ENCODE measurements at regions not wholly inside any gene's neighbourhood (a gene's known extent, or its start where the extent isn't known, plus 50 kb on each side); places are given as distances from the start of the nearest gene placed in this dataset.

- intact Hi-C loops (cut with micrococcal nuclease; ENCODE audit: unreplicated experiment), result loop anchor here (1.0 kb wide), 1 partner anchor 26 kb away; no protein-coding TSS in a partner anchor
- H2AFZ ChIP-seq, result no peak overlapping the region
- H3K27ac ChIP-seq, result no peak overlapping the region
- H3K4me2 ChIP-seq, result no peak overlapping the region
- BruUV-seq (replicated peaks), result no TSS peak
- H3K27me3 ChIP-seq (ENCODE audit: insufficient read depth, low read depth), result no peaks in the 10 kb centered on the region
- TF ChIP-seq CTCF (conservative IDR thresholded peaks at IDR 0.05) (no peak), EZH2 (IDR thresholded peaks at IDR 0.05; ENCODE audit: low read depth) (no peak)
- CTCF ChIA-PET, result no interaction called here
- H3K4me1 ChIP-seq (replicated peaks; ENCODE audit: insufficient read depth), result no peaks in the 10 kb centered on the region
- H3K9me2 ChIP-seq (ENCODE audit: insufficient read depth), result no peaks in the 10 kb centered on the region
- no peaks in the 10 kb centered on the region for H3K36me3 ChIP-seq (ENCODE audit: low read depth)
- POLR2A ChIA-PET (ENCODE audit: unreplicated experiment), result no interaction called here
- no peaks in the 10 kb centered on the region for H4K20me1 ChIP-seq (ENCODE audit: insufficient read depth)
- no peaks in the 10 kb centered on the region for H3K9me3 ChIP-seq (ENCODE audit: insufficient read depth, low read depth)
- H3F3A ChIP-seq (ENCODE audit: insufficient read depth, low read depth), result no peaks in the 10 kb centered on the region
- no peak for DNase-seq
- no peak overlapping the region for H3K4me3 ChIP-seq
- no peaks in the 10 kb centered on the region for H3K79me2 ChIP-seq (ENCODE audit: low read depth)
Measured at GRCh38 chr2:193112986-193113385, 918.3 kb upstream of the TMEFF2 start.

DNA sequence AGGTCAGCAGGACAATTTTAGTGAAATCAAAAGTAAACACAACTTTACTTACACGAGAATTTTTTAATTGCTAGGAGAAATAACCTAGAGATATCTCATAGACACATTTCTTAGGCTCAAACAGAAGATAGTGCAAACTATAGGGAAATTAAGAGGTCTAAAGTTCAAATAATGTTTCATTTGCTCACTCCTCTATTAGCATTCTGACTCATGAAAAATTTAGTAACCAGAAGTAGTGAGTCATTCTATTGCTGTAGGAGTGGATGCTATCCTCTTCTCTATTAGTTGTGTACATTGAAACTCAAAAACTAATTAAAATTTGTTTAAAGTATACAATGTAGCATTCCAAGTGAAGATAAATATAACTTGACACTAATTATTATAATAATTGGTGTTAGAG, 908.3 kb upstream of the TMEFF2 start:
- CTCF ChIA-PET, result no interaction called here

DNA sequence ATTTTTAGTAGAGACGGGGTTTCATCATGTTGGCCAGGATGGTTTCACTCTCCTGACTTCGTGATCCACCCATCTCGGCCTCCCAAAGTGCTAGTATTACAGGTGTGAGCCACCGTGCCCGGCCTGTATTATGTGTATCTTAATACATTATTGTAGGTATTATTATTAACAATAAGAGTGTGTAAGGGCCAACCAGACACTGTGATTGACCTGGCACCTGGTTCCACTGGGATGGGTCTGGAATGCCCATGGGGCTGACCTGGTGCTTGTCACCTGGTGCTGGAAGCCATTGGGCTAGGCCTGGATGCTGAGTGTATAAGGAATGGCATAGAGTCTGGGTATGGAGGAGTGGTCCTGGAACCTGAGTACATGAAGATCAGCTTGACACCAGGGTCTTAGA, 906.9 kb upstream of the TMEFF2 start:
- TF ChIP-seq CTCF (conservative IDR thresholded peaks at IDR 0.05), result no peak
- TF ChIP-seq EZH2 (IDR thresholded peaks at IDR 0.05; ENCODE audit: low read depth), result no peak
- intact Hi-C loops (cut with micrococcal nuclease; ENCODE audit: unreplicated experiment), result no loop called here
- no peak for DNase-seq
- Histone ChIP-seq H4K20me1 (ENCODE audit: insufficient read depth) (no peaks in the 10 kb centered on the region), H3K4me2 (no peak overlapping the region), H3K27ac (no peak overlapping the region), H3K4me1 (replicated peaks; ENCODE audit: insufficient read depth) (peaks cover 7% of the 10 kb centered on the region; the same call in 1 of the 2 replicates), H3K36me3 (ENCODE audit: low read depth) (no peaks in the 10 kb centered on the region), H3K4me3 (no peak overlapping the region), H3K27me3 (ENCODE audit: insufficient read depth, low read depth) (no peaks in the 10 kb centered on the region), H3K79me2 (ENCODE audit: low read depth) (no peaks in the 10 kb centered on the region), H3K9me2 (ENCODE audit: insufficient read depth) (no peaks in the 10 kb centered on the region), H3F3A (ENCODE audit: insufficient read depth, low read depth) (no peaks in the 10 kb centered on the region), H3K9me3 (ENCODE audit: insufficient read depth, low read depth) (no peaks in the 10 kb centered on the region), H2AFZ (no peak overlapping the region)
- CTCF ChIA-PET, result no interaction called here
- POLR2A ChIA-PET (ENCODE audit: unreplicated experiment), result no interaction called here
- no TSS peak for BruUV-seq (replicated peaks)

More for the DNA sequence above, 908.3 kb upstream of the TMEFF2 start:
- BruUV-seq (replicated peaks), result no TSS peak
- Histone ChIP-seq H3K4me1 (replicated peaks; ENCODE audit: insufficient read depth) (peaks cover 7% of the 10 kb centered on the region; the same call in 1 of the 2 replicates), H3K4me3 (no peak overlapping the region), H3K4me2 (no peak overlapping the region; the same call in 1 of the 2 replicates), H4K20me1 (ENCODE audit: insufficient read depth) (no peaks in the 10 kb centered on the region), H3K27me3 (ENCODE audit: insufficient read depth, low read depth) (no peaks in the 10 kb centered on the region), H3K36me3 (ENCODE audit: low read depth) (no peaks in the 10 kb centered on the region), H3K27ac (no peak overlapping the region), H3K9me2 (ENCODE audit: insufficient read depth) (no peaks in the 10 kb centered on the region), H2AFZ (no peak overlapping the region), H3F3A (ENCODE audit: insufficient read depth, low read depth) (no peaks in the 10 kb centered on the region), H3K79me2 (ENCODE audit: low read depth) (no peaks in the 10 kb centered on the region), H3K9me3 (ENCODE audit: insufficient read depth, low read depth) (no peaks in the 10 kb centered on the region)
- intact Hi-C loops (cut with micrococcal nuclease; ENCODE audit: unreplicated experiment), result no loop called here
- POLR2A ChIA-PET (ENCODE audit: unreplicated experiment), result no interaction called here
- TF ChIP-seq EZH2 (IDR thresholded peaks at IDR 0.05; ENCODE audit: low read depth) (no peak), CTCF (conservative IDR thresholded peaks at IDR 0.05) (no peak)
- peak in 1 of 2 experiments; percentile 40 for DNase-seq

All from PC-9 (cell line).